WTC11 (cell line): ENCODE measurements at regions not wholly inside any gene's neighbourhood (a gene's known extent, or its start where the extent isn't known, plus 50 kb on each side); places are given as distances from the start of the nearest gene placed in this dataset.

Source experiments
- ATF1 ChIP-seq: sonication (generic); formaldehyde crosslinking; IDR thresholded peaks from 2 replicates; pipeline ENCODE4 v1.8.1; 2023; ENCODE audit warnings: mild to moderate bottlenecking, moderate library complexity, missing genetic modification reagents
- CREB1 ChIP-seq: sonication (generic); formaldehyde crosslinking; IDR thresholded peaks from 2 replicates; pipeline ENCODE4 v1.8.0; 2023; ENCODE audit warnings: mild to moderate bottlenecking, missing genetic modification reagents
- FOXK1 ChIP-seq: sonication (generic); formaldehyde crosslinking; IDR thresholded peaks from 2 replicates; pipeline ENCODE4 v1.8.0; 2022; ENCODE audit warnings: mild to moderate bottlenecking, moderate library complexity, missing genetic modification reagents
- IRF2 ChIP-seq: sonication (generic); formaldehyde crosslinking; IDR thresholded peaks from 2 replicates; pipeline ENCODE4 v1.8.0; 2022; ENCODE audit warnings: low read depth, missing genetic modification reagents, borderline replicate concordance
- NFE2L1 ChIP-seq: sonication (generic); formaldehyde crosslinking; IDR thresholded peaks from 2 replicates; pipeline ENCODE4 v1.8.1; 2023; ENCODE audit warnings: missing genetic modification reagents
- NFYB ChIP-seq: sonication (generic); formaldehyde crosslinking; conservative IDR thresholded peaks from 2 replicates; pipeline ENCODE4 v1.8.0; 2022; ENCODE audit warnings: low read depth, missing genetic modification reagents
- NR1H2 ChIP-seq: sonication (generic); formaldehyde crosslinking; IDR thresholded peaks from 2 replicates; pipeline ENCODE4 v1.9.0; 2021; ENCODE audit warnings: mild to moderate bottlenecking, moderate library complexity, missing genetic modification reagents
- SP1 ChIP-seq: sonication (generic); formaldehyde crosslinking; conservative IDR thresholded peaks from 2 replicates; pipeline ENCODE4 v1.8.1; 2022; ENCODE audit warnings: missing genetic modification reagents
- USF1 ChIP-seq: sonication (generic); formaldehyde crosslinking; IDR thresholded peaks from 2 replicates; pipeline ENCODE4 v1.8.0; 2022; ENCODE audit warnings: mild to moderate bottlenecking, missing genetic modification reagents
- ZNF232 ChIP-seq: sonication (generic); formaldehyde crosslinking; IDR thresholded peaks from 2 replicates; pipeline ENCODE4 v1.8.0; 2022; ENCODE audit warnings: mild to moderate bottlenecking, missing genetic modification reagents
- TF ChIP-seq, protein P1 (sequence below): fragments of 200-600 bp; IDR thresholded peaks from 2 replicates; pipeline ENCODE4 v1.8.0; 2022; ENCODE audit warnings: antibody characterized with exemption

DNA sequence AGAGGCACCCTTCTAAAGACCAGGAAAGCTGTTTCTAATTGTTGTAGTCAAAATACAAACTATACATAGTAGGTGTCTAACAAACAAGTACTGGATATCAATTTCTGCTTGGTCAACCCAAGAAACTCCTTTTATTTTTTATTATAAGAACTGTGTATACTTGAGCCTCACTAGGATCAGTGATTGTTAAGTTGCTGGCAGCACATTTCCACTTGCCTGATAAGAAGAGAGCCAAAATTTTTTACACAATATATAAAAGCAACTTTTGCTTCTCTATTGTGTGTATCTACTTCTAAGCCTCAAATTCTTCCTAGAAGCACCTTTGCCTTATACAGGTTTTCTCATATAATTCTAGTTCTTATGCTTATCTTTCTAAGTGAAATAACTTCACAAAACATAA is 703.0 kb upstream of the EPHA5 start:
- TF ChIP-seq, protein P1, sequence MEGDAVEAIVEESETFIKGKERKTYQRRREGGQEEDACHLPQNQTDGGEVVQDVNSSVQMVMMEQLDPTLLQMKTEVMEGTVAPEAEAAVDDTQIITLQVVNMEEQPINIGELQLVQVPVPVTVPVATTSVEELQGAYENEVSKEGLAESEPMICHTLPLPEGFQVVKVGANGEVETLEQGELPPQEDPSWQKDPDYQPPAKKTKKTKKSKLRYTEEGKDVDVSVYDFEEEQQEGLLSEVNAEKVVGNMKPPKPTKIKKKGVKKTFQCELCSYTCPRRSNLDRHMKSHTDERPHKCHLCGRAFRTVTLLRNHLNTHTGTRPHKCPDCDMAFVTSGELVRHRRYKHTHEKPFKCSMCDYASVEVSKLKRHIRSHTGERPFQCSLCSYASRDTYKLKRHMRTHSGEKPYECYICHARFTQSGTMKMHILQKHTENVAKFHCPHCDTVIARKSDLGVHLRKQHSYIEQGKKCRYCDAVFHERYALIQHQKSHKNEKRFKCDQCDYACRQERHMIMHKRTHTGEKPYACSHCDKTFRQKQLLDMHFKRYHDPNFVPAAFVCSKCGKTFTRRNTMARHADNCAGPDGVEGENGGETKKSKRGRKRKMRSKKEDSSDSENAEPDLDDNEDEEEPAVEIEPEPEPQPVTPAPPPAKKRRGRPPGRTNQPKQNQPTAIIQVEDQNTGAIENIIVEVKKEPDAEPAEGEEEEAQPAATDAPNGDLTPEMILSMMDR = no peak
- TF ChIP-seq IRF2 (no peak), FOXK1 (no peak), USF1 (CRISPR knock-in tag) (no peak), NR1H2 (CRISPR knock-in tag) (no peak), ATF1 (CRISPR knock-in tag) (no peak), SP1 (no peak), NFE2L1 (CRISPR knock-in tag) (no peak), ZNF232 (CRISPR knock-in tag) (no peak), NFYB (CRISPR knock-in tag) (no peak), CREB1 (CRISPR knock-in tag) (no peak)
